HepG2 (cell line): ENCODE measurements at regions not wholly inside any gene's neighbourhood (a gene's known extent, or its start where the extent isn't known, plus 50 kb on each side); places are given as distances from the start of the nearest gene placed in this dataset.

Experiments used
- ATAC-seq: fragments of 200-7000 bp; cut with Tn5 transposase; 3 replicates; pipeline ENCODE4 v1.9.1; 2020; ENCODE audit warnings: mild to moderate bottlenecking, moderate library complexity
- BruUV-seq: library from RNA; stranded (reverse); fragments of 400-500 nt; replicated peaks from 2 replicates; lab custom pipeline; 2021; lab: Mats Ljungman, UMichigan
- CTCF ChIA-PET: fragments of 300-600 bp; formaldehyde crosslinking; extraction: SDS; loops from one replicate; lab custom pipeline; 2021; ENCODE audit warnings: low total read pairs, inconsistent platforms, low intra/inter-chr PET ratio; lab: Yijun Ruan, JAX
- POLR2A ChIA-PET: fragments of 350-600 bp; sonication (Branson Sonifier 250); formaldehyde crosslinking; loops from one replicate; lab custom pipeline; 2020; ENCODE audit warnings: antibody characterized with exemption, inconsistent platforms; lab: Yijun Ruan, JAX
- DNase-seq: peaks from one replicate; pipeline ENCODE4 v3.0.0-alpha.2; 2015; ENCODE audit warnings: low spot score
- FAIRE-seq: peaks from 3 replicates; lab custom pipeline; 2011; peaks lifted over from hg19 to GRCh38; lab: Jason Lieb, UNC
- H2AFZ ChIP-seq: one replicate; pipeline ENCODE4 v1.6.1; 2011; ENCODE audit warnings: low read length, inconsistent platforms
- H3K27ac ChIP-seq: fragments of 300-600 bp; 3 replicates; pipeline ENCODE4 v1.8.0; 2011; ENCODE audit warnings: mixed run types, mild to moderate bottlenecking, mixed read lengths, low read length, inconsistent platforms; ENCODE audit not compliant: insufficient read depth; ENCODE audit errors: extremely low read length
- H3K27me3 ChIP-seq, 2 experiments: fragments of 200-600 bp in 1 of 2; 2 replicates in 1 of 2; 3 replicates in 1 of 2; pipeline versions ENCODE4 v1.6.0 to v1.8.0; 2011; ENCODE audit warnings: low read length in 2 of 2, mild to moderate bottlenecking in 2 of 2, moderate library complexity in 2 of 2, inconsistent platforms in 1 of 2; ENCODE audit not compliant: insufficient read depth in 2 of 2, control insufficient read depth in 1 of 2
- H3K36me3 ChIP-seq, 2 experiments: fragments of 200-600 bp in 1 of 2; replicated peaks in 1 of 2; 2 replicates in 1 of 2; 3 replicates in 1 of 2; pipeline versions ENCODE4 v1.5.1 to v1.8.0; 2011; ENCODE audit warnings: low read length in 2 of 2, inconsistent platforms in 1 of 2; ENCODE audit not compliant: insufficient read depth in 2 of 2, control insufficient read depth in 1 of 2
- H3K4me1 ChIP-seq: 2 replicates; pipeline ENCODE4 v1.5.1; 2012; ENCODE audit warnings: low read length, inconsistent platforms; ENCODE audit not compliant: insufficient read depth
- H3K4me2 ChIP-seq: 2 replicates; pipeline ENCODE4 v1.6.0; 2011; ENCODE audit warnings: low read depth, low read length, inconsistent platforms
- H3K4me3 ChIP-seq, 3 experiments: fragments of 200-600 bp in 1 of 3; sonication (generic), shearing (Covaris generic) in 1 of 3; replicated peaks in 1 of 3; 2 replicates each; pipeline ENCODE4 v1.5.1; 2011 to 2016; ENCODE audit warnings: low read length in 3 of 3, inconsistent platforms in 2 of 3, low read depth in 2 of 3, mild to moderate bottlenecking in 2 of 3, control low read depth in 1 of 3, mixed read lengths in 1 of 3; ENCODE audit not compliant: insufficient read depth in 1 of 3
- H3K79me2 ChIP-seq: one replicate; pipeline ENCODE4 v1.6.1; 2011; ENCODE audit warnings: low read length, inconsistent platforms; ENCODE audit not compliant: insufficient read depth
- H3K9ac ChIP-seq: 2 replicates; pipeline ENCODE4 v1.6.0; 2011; ENCODE audit warnings: mild to moderate bottlenecking, low read depth, low read length, inconsistent platforms; ENCODE audit not compliant: insufficient read depth
- H3K9me3 ChIP-seq: 2 replicates; pipeline ENCODE4 v1.5.1; 2012; ENCODE audit warnings: mild to moderate bottlenecking, low read length
- H4K20me1 ChIP-seq: 2 replicates; pipeline ENCODE4 v1.6.0; 2011; ENCODE audit warnings: inconsistent platforms, mild to moderate bottlenecking, low read length, moderate library complexity; ENCODE audit not compliant: insufficient read depth
- EEA1 ChIP-seq: sonication (generic); formaldehyde crosslinking; IDR thresholded peaks from 2 replicates; pipeline ENCODE4 v1.5.1; 2020; ENCODE audit warnings: mild to moderate bottlenecking, missing genetic modification reagents, borderline replicate concordance
- MAFK ChIP-seq, 2 experiments: IDR thresholded peaks in 1 of 2; conservative IDR thresholded peaks in 1 of 2; 2 replicates each; pipeline ENCODE4 v1.6.1; 2011; ENCODE audit warnings: improper control_type of control experiment in 2 of 2, low read length in 2 of 2
- PAXIP1 ChIP-seq: sonication (generic); formaldehyde crosslinking; conservative IDR thresholded peaks from 2 replicates; pipeline ENCODE4 v1.4.0; 2020; ENCODE audit warnings: mild to moderate bottlenecking, missing genetic modification reagents, moderate library complexity
- SALL1 ChIP-seq: sonication (generic); formaldehyde crosslinking; IDR thresholded peaks from 2 replicates; pipeline ENCODE4 v1.8.0; 2022; ENCODE audit warnings: mild to moderate bottlenecking, missing genetic modification reagents
- SOX5 ChIP-seq: IDR thresholded peaks from 2 replicates; pipeline ENCODE4 v1.6.1; 2016; ENCODE audit warnings: borderline replicate concordance
- SRY ChIP-seq: sonication (generic); formaldehyde crosslinking; IDR thresholded peaks from 2 replicates; pipeline ENCODE4 v1.8.0; 2022; ENCODE audit warnings: mild to moderate bottlenecking, missing genetic modification reagents
- ZNF501 ChIP-seq: sonication (generic); formaldehyde crosslinking; IDR thresholded peaks from 2 replicates; pipeline ENCODE4 v1.5.1; 2020; ENCODE audit warnings: mild to moderate bottlenecking, moderate library complexity, missing genetic modification reagents
- ZNF607 ChIP-seq: sonication (generic); formaldehyde crosslinking; IDR thresholded peaks from 2 replicates; pipeline ENCODE4 v1.5.1; 2020; ENCODE audit warnings: missing genetic modification reagents, mild to moderate bottlenecking, borderline replicate concordance
- ZNF691 ChIP-seq: sonication (generic); formaldehyde crosslinking; IDR thresholded peaks from 2 replicates; pipeline ENCODE4 v1.4.0; 2020; ENCODE audit warnings: missing genetic modification reagents, low read depth, mild to moderate bottlenecking, borderline replicate concordance
- ZSCAN12 ChIP-seq: sonication (generic); formaldehyde crosslinking; IDR thresholded peaks from 2 replicates; pipeline ENCODE4 v1.9.0; 2021; ENCODE audit warnings: mild to moderate bottlenecking, missing genetic modification reagents
- WGBS: methylation state at CpG from one replicate; pipeline ENCODE4 v1.1.6; 2017; ENCODE audit warnings: low lambda C conversion rate; 5-methylcytosine and 5-hydroxymethylcytosine counted together
- in situ Hi-C: cut with HindIII; loops from 2 replicates; pipeline ENCODE4 v1.10.0; 2017; ENCODE audit warnings: low pct_unique_long_range_greater_than_20kb; ENCODE audit not compliant: extremely low pct_ligation_motif_present
- intact Hi-C: fragments of 100-400 bp; cut with micrococcal nuclease; formaldehyde crosslinking; loops from one replicate; pipeline ENCODE4 v1.10.0; 2022; ENCODE audit not compliant: unreplicated experiment
- TF ChIP-seq, protein P1 (sequence below): IDR thresholded peaks from 2 replicates; pipeline ENCODE4 v1.4.0; 2020; ENCODE audit warnings: mild to moderate bottlenecking, missing genetic modification reagents
- TF ChIP-seq, protein P2 (sequence below): sonication (generic); formaldehyde crosslinking; IDR thresholded peaks from 2 replicates; pipeline ENCODE4 v1.5.1; 2020; ENCODE audit warnings: mild to moderate bottlenecking, moderate library complexity, missing genetic modification reagents

GRCh38 chr2:82790206-82791021, 1668.7 kb downstream of the SUCLG1 start:
- Histone ChIP-seq H2AFZ (no peak overlapping the region), H3K9ac (no peak overlapping the region), H3K36me3 (no peaks in the 10 kb centered on the region), H3K4me1 (peaks cover 12% of the 10 kb centered on the region), H3K27ac (no peak overlapping the region), H3K4me3 (peak overlapping the region in 1 of 3 experiments; percentile 31; a peak in 1 of 6 replicates), H3K9me3 (no peaks in the 10 kb centered on the region), H3K79me2 (no peaks in the 10 kb centered on the region), H4K20me1 (no peaks in the 10 kb centered on the region), H3K27me3 (no peaks in the 10 kb centered on the region), H3K4me2 (peak overlapping the region; percentile 69)
- DNase-seq (peak; percentile 7), FAIRE-seq (peak; percentile 30), ATAC-seq (peak; percentile 97)
- WGBS, result 5% methylated on average over 15 of the region's 16 CpGs
- intact Hi-C loops, result no loop called here
- in situ Hi-C loops, result no loop called here
- no TSS peak for BruUV-seq
- ChIA-PET CTCF (no interaction called here), POLR2A (no interaction called here)
- TF ChIP-seq, protein P1, sequence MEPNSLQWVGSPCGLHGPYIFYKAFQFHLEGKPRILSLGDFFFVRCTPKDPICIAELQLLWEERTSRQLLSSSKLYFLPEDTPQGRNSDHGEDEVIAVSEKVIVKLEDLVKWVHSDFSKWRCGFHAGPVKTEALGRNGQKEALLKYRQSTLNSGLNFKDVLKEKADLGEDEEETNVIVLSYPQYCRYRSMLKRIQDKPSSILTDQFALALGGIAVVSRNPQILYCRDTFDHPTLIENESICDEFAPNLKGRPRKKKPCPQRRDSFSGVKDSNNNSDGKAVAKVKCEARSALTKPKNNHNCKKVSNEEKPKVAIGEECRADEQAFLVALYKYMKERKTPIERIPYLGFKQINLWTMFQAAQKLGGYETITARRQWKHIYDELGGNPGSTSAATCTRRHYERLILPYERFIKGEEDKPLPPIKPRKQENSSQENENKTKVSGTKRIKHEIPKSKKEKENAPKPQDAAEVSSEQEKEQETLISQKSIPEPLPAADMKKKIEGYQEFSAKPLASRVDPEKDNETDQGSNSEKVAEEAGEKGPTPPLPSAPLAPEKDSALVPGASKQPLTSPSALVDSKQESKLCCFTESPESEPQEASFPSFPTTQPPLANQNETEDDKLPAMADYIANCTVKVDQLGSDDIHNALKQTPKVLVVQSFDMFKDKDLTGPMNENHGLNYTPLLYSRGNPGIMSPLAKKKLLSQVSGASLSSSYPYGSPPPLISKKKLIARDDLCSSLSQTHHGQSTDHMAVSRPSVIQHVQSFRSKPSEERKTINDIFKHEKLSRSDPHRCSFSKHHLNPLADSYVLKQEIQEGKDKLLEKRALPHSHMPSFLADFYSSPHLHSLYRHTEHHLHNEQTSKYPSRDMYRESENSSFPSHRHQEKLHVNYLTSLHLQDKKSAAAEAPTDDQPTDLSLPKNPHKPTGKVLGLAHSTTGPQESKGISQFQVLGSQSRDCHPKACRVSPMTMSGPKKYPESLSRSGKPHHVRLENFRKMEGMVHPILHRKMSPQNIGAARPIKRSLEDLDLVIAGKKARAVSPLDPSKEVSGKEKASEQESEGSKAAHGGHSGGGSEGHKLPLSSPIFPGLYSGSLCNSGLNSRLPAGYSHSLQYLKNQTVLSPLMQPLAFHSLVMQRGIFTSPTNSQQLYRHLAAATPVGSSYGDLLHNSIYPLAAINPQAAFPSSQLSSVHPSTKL (CRISPR knock-in tag), result 0 out of 2 replicates have a peak, but pooled peaks have one; percentile 16
- TF ChIP-seq, protein P2, sequence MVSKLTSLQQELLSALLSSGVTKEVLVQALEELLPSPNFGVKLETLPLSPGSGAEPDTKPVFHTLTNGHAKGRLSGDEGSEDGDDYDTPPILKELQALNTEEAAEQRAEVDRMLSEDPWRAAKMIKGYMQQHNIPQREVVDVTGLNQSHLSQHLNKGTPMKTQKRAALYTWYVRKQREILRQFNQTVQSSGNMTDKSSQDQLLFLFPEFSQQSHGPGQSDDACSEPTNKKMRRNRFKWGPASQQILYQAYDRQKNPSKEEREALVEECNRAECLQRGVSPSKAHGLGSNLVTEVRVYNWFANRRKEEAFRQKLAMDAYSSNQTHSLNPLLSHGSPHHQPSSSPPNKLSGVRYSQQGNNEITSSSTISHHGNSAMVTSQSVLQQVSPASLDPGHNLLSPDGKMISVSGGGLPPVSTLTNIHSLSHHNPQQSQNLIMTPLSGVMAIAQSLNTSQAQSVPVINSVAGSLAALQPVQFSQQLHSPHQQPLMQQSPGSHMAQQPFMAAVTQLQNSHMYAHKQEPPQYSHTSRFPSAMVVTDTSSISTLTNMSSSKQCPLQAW (CRISPR knock-in tag), result 0 out of 2 replicates have a peak, but pooled peaks have one; percentile 35
- TF ChIP-seq ZNF691 (0 out of 2 replicates have a peak, but pooled peaks have one; percentile 37), SRY (CRISPR knock-in tag) (0 out of 2 replicates have a peak, but pooled peaks have one; percentile 31), ZSCAN12 (no peak), SOX5 (CRISPR knock-in tag) (no peak), EEA1 (CRISPR knock-in tag) (no peak), SALL1 (CRISPR knock-in tag) (0 out of 2 replicates have a peak, but pooled peaks have one; percentile 44), ZNF607 (CRISPR knock-in tag) (0 out of 2 replicates have a peak, but pooled peaks have one; percentile 33), ZNF501 (CRISPR knock-in tag) (0 out of 2 replicates have a peak, but pooled peaks have one; percentile 36), MAFK (conservative IDR thresholded peaks at IDR 0.05 in 1 of 2, IDR thresholded peaks at IDR 0.05 in 1 of 2; ENCODE audit: low read length in 2 of 2) (no peak), PAXIP1 (CRISPR knock-in tag) (0 out of 2 replicates have a peak, but pooled peaks have one; percentile 27)
